ENCODE measurements at regions not wholly inside any gene's neighbourhood (a gene's known extent, or its start where the extent isn't known, plus 50 kb on each side); places are given as distances from the start of the nearest gene placed in this dataset.

- POLR2A ChIA-PET: no interaction called here
- 0% methylated on average over 1 of the region's 1 CpG for WGBS (ENCODE audit: low lambda C conversion rate)
- Histone ChIP-seq H3K36me3 (replicated peaks in 1 of 2; ENCODE audit: control insufficient read depth in 1 of 2, insufficient read depth in 2 of 2, low read length in 2 of 2) (no peaks in the 10 kb centered on the region), H3K4me3 (replicated peaks in 1 of 3; ENCODE audit: insufficient read depth in 1 of 3, low read depth in 2 of 3, low read length in 3 of 3) (no peak overlapping the region), H3K9me3 (ENCODE audit: low read length) (no peaks in the 10 kb centered on the region), H3K4me1 (ENCODE audit: insufficient read depth, low read length) (no peaks in the 10 kb centered on the region), H3K4me2 (ENCODE audit: low read depth, low read length) (no peak overlapping the region), H3K79me2 (ENCODE audit: insufficient read depth, low read length) (no peaks in the 10 kb centered on the region), H2AFZ (ENCODE audit: low read length) (no peak overlapping the region), H4K20me1 (ENCODE audit: insufficient read depth, low read length) (no peaks in the 10 kb centered on the region), H3K27me3 (ENCODE audit: control insufficient read depth in 1 of 2, insufficient read depth in 2 of 2, low read length in 2 of 2) (no peaks in the 10 kb centered on the region), H3K9ac (ENCODE audit: insufficient read depth, low read depth, low read length) (no peak overlapping the region), H3K27ac (ENCODE audit: extremely low read length, insufficient read depth, low read length) (no peak overlapping the region)
- intact Hi-C loops (cut with micrococcal nuclease; ENCODE audit: unreplicated experiment): no loop called here
- no TSS peak for BruUV-seq (replicated peaks)
- DNase-seq (ENCODE audit: low spot score) (no peak), FAIRE-seq (no peak), ATAC-seq (no peak)
- CTCF ChIA-PET (ENCODE audit: low intra/inter-chr PET ratio, low total read pairs): no interaction called here
- in situ Hi-C loops (cut with HindIII; ENCODE audit: extremely low pct_ligation_motif_present, low pct_unique_long_range_greater_than_20kb): no loop called here
- TF ChIP-seq CHD4 (IDR thresholded peaks at IDR 0.05; ENCODE audit: borderline replicate concordance, low read length) (no peak), CEBPG (CRISPR knock-in tag; IDR thresholded peaks at IDR 0.05) (no peak), MXD4 (CRISPR knock-in tag; IDR thresholded peaks at IDR 0.05) (no peak), ZSCAN12 (CRISPR knock-in tag; IDR thresholded peaks at IDR 0.05) (no peak), CTCF (CRISPR knock-in tag; IDR thresholded peaks at IDR 0.05) (no peak), KDM1A (CRISPR knock-in tag; IDR thresholded peaks at IDR 0.05) (no peak), PITX1 (CRISPR knock-in tag; IDR thresholded peaks at IDR 0.05) (no peak), SMAD1 (CRISPR knock-in tag; IDR thresholded peaks at IDR 0.05; ENCODE audit: borderline replicate concordance, low read depth) (no peak), TCF12 (IDR thresholded peaks at IDR 0.05) (no peak), TCF12 (CRISPR knock-in tag; IDR thresholded peaks at IDR 0.05) (no peak), SP1 (IDR thresholded peaks at IDR 0.05) (no peak), SP1 (CRISPR knock-in tag; IDR thresholded peaks at IDR 0.05) (no peak), ZNF383 (CRISPR knock-in tag; IDR thresholded peaks at IDR 0.05; ENCODE audit: borderline replicate concordance) (no peak), GTF3A (CRISPR knock-in tag; conservative IDR thresholded peaks at IDR 0.05) (no peak), NFATC3 (CRISPR knock-in tag; IDR thresholded peaks at IDR 0.05) (no peak)
Observed at GRCh38 chr2:114222344-114222743, 220.1 kb upstream of the DPP10 start.
